ENCODE measurements at regions not wholly inside any gene's neighbourhood (a gene's known extent, or its start where the extent isn't known, plus 50 kb on each side); places are given as distances from the start of the nearest gene placed in this dataset.

GRCh38 chr7:16167526-16167925, 253.8 kb downstream of the CRPPA start:
- TF ChIP-seq CTCF (IDR thresholded peaks at IDR 0.05): no peak
- no peak for TF ChIP-seq POLR2A (IDR thresholded peaks at IDR 0.05)
